HL-60 (cell line): ENCODE measurements at regions not wholly inside any gene's neighbourhood (a gene's known extent, or its start where the extent isn't known, plus 50 kb on each side); places are given as distances from the start of the nearest gene placed in this dataset.

Experiments used
- POLR2AphosphoS5 ChIP-seq: IDR thresholded peaks from 2 replicates; pipeline ENCODE4 v1.6.1; 2012; ENCODE audit warnings: low read depth
- SPI1 ChIP-seq: IDR thresholded peaks from 2 replicates; pipeline ENCODE4 v1.6.1; 2012; ENCODE audit warnings: low read depth, mild to moderate bottlenecking, borderline replicate concordance
- TF ChIP-seq, protein P1 (sequence below): IDR thresholded peaks from one replicate; pipeline ENCODE4 v1.5.1; 2011; ENCODE audit warnings: low read length, control low read depth, inconsistent platforms; ENCODE audit not compliant: insufficient read depth

DNA sequence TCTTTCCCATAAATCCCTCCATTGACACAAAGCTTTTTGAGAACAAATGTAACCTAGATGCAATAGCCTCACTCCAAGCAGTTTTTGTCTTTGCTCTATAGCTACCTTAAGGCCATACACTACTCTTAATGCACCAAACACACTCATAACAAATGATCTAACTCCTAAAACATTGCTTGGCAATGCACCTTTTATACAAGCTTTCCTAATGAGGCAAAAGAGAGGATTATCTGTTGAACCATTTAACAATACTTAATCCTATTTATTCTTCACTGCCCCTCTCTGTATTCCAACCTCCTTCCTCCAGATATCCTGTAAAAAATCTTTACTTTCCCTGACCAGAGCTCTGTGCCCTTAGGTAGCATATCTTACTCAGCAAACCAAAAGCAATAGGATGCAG, 558.1 kb upstream of the MDFIC2 start:
- TF ChIP-seq, protein P1, sequence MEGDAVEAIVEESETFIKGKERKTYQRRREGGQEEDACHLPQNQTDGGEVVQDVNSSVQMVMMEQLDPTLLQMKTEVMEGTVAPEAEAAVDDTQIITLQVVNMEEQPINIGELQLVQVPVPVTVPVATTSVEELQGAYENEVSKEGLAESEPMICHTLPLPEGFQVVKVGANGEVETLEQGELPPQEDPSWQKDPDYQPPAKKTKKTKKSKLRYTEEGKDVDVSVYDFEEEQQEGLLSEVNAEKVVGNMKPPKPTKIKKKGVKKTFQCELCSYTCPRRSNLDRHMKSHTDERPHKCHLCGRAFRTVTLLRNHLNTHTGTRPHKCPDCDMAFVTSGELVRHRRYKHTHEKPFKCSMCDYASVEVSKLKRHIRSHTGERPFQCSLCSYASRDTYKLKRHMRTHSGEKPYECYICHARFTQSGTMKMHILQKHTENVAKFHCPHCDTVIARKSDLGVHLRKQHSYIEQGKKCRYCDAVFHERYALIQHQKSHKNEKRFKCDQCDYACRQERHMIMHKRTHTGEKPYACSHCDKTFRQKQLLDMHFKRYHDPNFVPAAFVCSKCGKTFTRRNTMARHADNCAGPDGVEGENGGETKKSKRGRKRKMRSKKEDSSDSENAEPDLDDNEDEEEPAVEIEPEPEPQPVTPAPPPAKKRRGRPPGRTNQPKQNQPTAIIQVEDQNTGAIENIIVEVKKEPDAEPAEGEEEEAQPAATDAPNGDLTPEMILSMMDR, result no peak
- TF ChIP-seq POLR2AphosphoS5, result no peak
- TF ChIP-seq SPI1, result no peak
